SJCRH30 (cell line): ENCODE measurements at regions not wholly inside any gene's neighbourhood (a gene's known extent, or its start where the extent isn't known, plus 50 kb on each side); places are given as distances from the start of the nearest gene placed in this dataset.

Experiments used
- DNase-seq, 2 experiments: peaks; one replicate each; pipeline ENCODE4 v3.0.0-alpha.2; 2015 to 2020
- H3K27ac ChIP-seq: fragments of 250-450 bp; sonication (Bioruptor Pico); 2 replicates; pipeline ENCODE4 v1.5.1; 2020; ENCODE audit warnings: mild to moderate bottlenecking, moderate library complexity
- H3K27me3 ChIP-seq: fragments of 250-450 bp; sonication (Bioruptor Pico); 2 replicates; pipeline ENCODE4 v1.5.1; 2020; ENCODE audit warnings: mild to moderate bottlenecking, moderate library complexity
- H3K36me3 ChIP-seq: fragments of 250-450 bp; sonication (Bioruptor Pico); 2 replicates; pipeline ENCODE4 v1.5.1; 2020; ENCODE audit warnings: mild to moderate bottlenecking, moderate library complexity
- H3K4me1 ChIP-seq: fragments of 250-450 bp; sonication (Bioruptor Pico); 2 replicates; pipeline ENCODE4 v1.5.1; 2020; ENCODE audit warnings: mild to moderate bottlenecking, moderate library complexity
- H3K4me3 ChIP-seq: fragments of 250-450 bp; sonication (Bioruptor Pico); 2 replicates; pipeline ENCODE4 v1.5.1; 2020; ENCODE audit warnings: mild to moderate bottlenecking, moderate library complexity
- H3K9me3 ChIP-seq: fragments of 250-450 bp; sonication (Bioruptor Pico); replicated peaks from 2 replicates; pipeline ENCODE4 v1.5.1; 2020; ENCODE audit warnings: mild to moderate bottlenecking, moderate library complexity

- Histone ChIP-seq H3K9me3 (no peaks in the 10 kb centered on the region; the same call in 1 of the 2 replicates), H3K27me3 (peaks cover 3% of the 10 kb centered on the region; the same call in 1 of the 2 replicates), H3K27ac (no peak overlapping the region), H3K4me1 (no peaks in the 10 kb centered on the region), H3K36me3 (no peaks in the 10 kb centered on the region), H3K4me3 (no peak overlapping the region)
- DNase-seq: no peak
Observed at GRCh38 chr7:26022982-26023381, 129.0 kb upstream of the NFE2L3 start.

GRCh38 chr7:26029911-26030310 lies 122.1 kb upstream of the NFE2L3 start:
- Histone ChIP-seq H3K27me3 (peaks cover 14% of the 10 kb centered on the region; the same call in 1 of the 2 replicates), H3K27ac (no peak overlapping the region), H3K4me1 (no peaks in the 10 kb centered on the region), H3K9me3 (no peaks in the 10 kb centered on the region), H3K36me3 (no peaks in the 10 kb centered on the region), H3K4me3 (no peak overlapping the region)
- no peak for DNase-seq

- Histone ChIP-seq H3K27me3 (peaks cover 21% of the 10 kb centered on the region), H3K36me3 (no peaks in the 10 kb centered on the region), H3K4me1 (no peaks in the 10 kb centered on the region), H3K4me3 (no peak overlapping the region), H3K9me3 (no peaks in the 10 kb centered on the region), H3K27ac (no peak overlapping the region)
- DNase-seq: no peak
Observed at GRCh38 chr7:26034391-26034790, 117.6 kb upstream of the NFE2L3 start.

- Histone ChIP-seq H3K9me3 (no peaks in the 10 kb centered on the region), H3K4me3 (no peak overlapping the region), H3K27ac (no peak overlapping the region), H3K4me1 (no peaks in the 10 kb centered on the region), H3K27me3 (peaks cover 13% of the 10 kb centered on the region), H3K36me3 (no peaks in the 10 kb centered on the region)
- DNase-seq: no peak
Observed at GRCh38 chr7:26035552-26035951, 116.4 kb upstream of the NFE2L3 start.

- Histone ChIP-seq H3K36me3 (no peaks in the 10 kb centered on the region), H3K27me3 (peaks cover 8% of the 10 kb centered on the region), H3K4me3 (no peak overlapping the region), H3K9me3 (no peaks in the 10 kb centered on the region), H3K4me1 (no peaks in the 10 kb centered on the region), H3K27ac (no peak overlapping the region)
- DNase-seq: no peak
Observed at GRCh38 chr7:26036092-26036491, 115.9 kb upstream of the NFE2L3 start.

- no peaks in the 10 kb centered on the region for H3K36me3 ChIP-seq
- DNase-seq: no peak
- H3K4me1 ChIP-seq: no peaks in the 10 kb centered on the region
- H3K27ac ChIP-seq: no peak overlapping the region
- H3K4me3 ChIP-seq: no peak overlapping the region
- H3K27me3 ChIP-seq: peaks cover 13% of the 10 kb centered on the region
- no peaks in the 10 kb centered on the region for H3K9me3 ChIP-seq
Observed at GRCh38 chr7:26038201-26038990, 113.6 kb upstream of the NFE2L3 start.

GRCh38 chr7:26040085-26040484 lies 111.9 kb upstream of the NFE2L3 start:
- Histone ChIP-seq H3K27me3 (peaks cover 13% of the 10 kb centered on the region), H3K9me3 (no peaks in the 10 kb centered on the region), H3K27ac (no peak overlapping the region), H3K4me1 (no peaks in the 10 kb centered on the region), H3K36me3 (no peaks in the 10 kb centered on the region), H3K4me3 (no peak overlapping the region)
- DNase-seq: no peak

GRCh38 chr7:26042237-26042636 lies 109.8 kb upstream of the NFE2L3 start:
- H3K27ac ChIP-seq: no peak overlapping the region
- H3K9me3 ChIP-seq: no peaks in the 10 kb centered on the region
- peaks cover 13% of the 10 kb centered on the region for H3K27me3 ChIP-seq
- H3K36me3 ChIP-seq: no peaks in the 10 kb centered on the region
- no peaks in the 10 kb centered on the region for H3K4me1 ChIP-seq
- no peak overlapping the region for H3K4me3 ChIP-seq
- no peak for DNase-seq

- Histone ChIP-seq H3K36me3 (no peaks in the 10 kb centered on the region), H3K27me3 (peaks cover 6% of the 10 kb centered on the region; the same call in 1 of the 2 replicates), H3K4me3 (no peak overlapping the region), H3K4me1 (no peaks in the 10 kb centered on the region), H3K9me3 (no peaks in the 10 kb centered on the region), H3K27ac (no peak overlapping the region)
- DNase-seq: no peak
Observed at GRCh38 chr7:26043801-26044200, 108.2 kb upstream of the NFE2L3 start.

- Histone ChIP-seq H3K27ac (no peak overlapping the region), H3K9me3 (no peaks in the 10 kb centered on the region), H3K36me3 (no peaks in the 10 kb centered on the region), H3K4me3 (no peak overlapping the region), H3K4me1 (no peaks in the 10 kb centered on the region), H3K27me3 (peaks cover 5% of the 10 kb centered on the region; the same call in 1 of the 2 replicates)
- no peak for DNase-seq
Observed at GRCh38 chr7:26044320-26044719, 107.7 kb upstream of the NFE2L3 start.

GRCh38 chr7:26046150-26046549 lies 105.8 kb upstream of the NFE2L3 start:
- H3K27me3 ChIP-seq: peaks cover 5% of the 10 kb centered on the region; the same call in 1 of the 2 replicates
- no peaks in the 10 kb centered on the region for H3K36me3 ChIP-seq
- H3K9me3 ChIP-seq: no peaks in the 10 kb centered on the region
- no peak for DNase-seq
- H3K27ac ChIP-seq: no peak overlapping the region
- no peaks in the 10 kb centered on the region for H3K4me1 ChIP-seq
- no peak overlapping the region for H3K4me3 ChIP-seq

GRCh38 chr7:26046878-26047277 lies 105.1 kb upstream of the NFE2L3 start:
- Histone ChIP-seq H3K36me3 (no peaks in the 10 kb centered on the region), H3K9me3 (no peaks in the 10 kb centered on the region), H3K27ac (no peak overlapping the region), H3K4me3 (no peak overlapping the region), H3K27me3 (peaks cover 5% of the 10 kb centered on the region; the same call in 1 of the 2 replicates), H3K4me1 (no peaks in the 10 kb centered on the region)
- DNase-seq: no peak

GRCh38 chr7:26048663-26049062 lies 103.3 kb upstream of the NFE2L3 start:
- Histone ChIP-seq H3K27ac (no peak overlapping the region), H3K36me3 (no peaks in the 10 kb centered on the region), H3K4me1 (no peaks in the 10 kb centered on the region), H3K9me3 (no peaks in the 10 kb centered on the region), H3K27me3 (no peaks in the 10 kb centered on the region), H3K4me3 (no peak overlapping the region)
- DNase-seq: no peak

- DNase-seq: no peak
- H3K36me3 ChIP-seq: no peaks in the 10 kb centered on the region
Observed at GRCh38 chr7:26049081-26049480, 102.9 kb upstream of the NFE2L3 start.

GRCh38 chr7:26051021-26051420 lies 101.0 kb upstream of the NFE2L3 start:
- no peaks in the 10 kb centered on the region for H3K36me3 ChIP-seq
- DNase-seq: no peak
- H3K4me1 ChIP-seq: no peaks in the 10 kb centered on the region
- H3K27me3 ChIP-seq: no peaks in the 10 kb centered on the region; the same call in 1 of the 2 replicates
- H3K4me3 ChIP-seq: no peak overlapping the region
- H3K27ac ChIP-seq: no peak overlapping the region
- H3K9me3 ChIP-seq: no peaks in the 10 kb centered on the region

More at GRCh38 chr7:26049081-26049480, 102.9 kb upstream of the NFE2L3 start:
- H3K4me1 ChIP-seq: no peaks in the 10 kb centered on the region
- no peaks in the 10 kb centered on the region for H3K9me3 ChIP-seq
- no peaks in the 10 kb centered on the region for H3K27me3 ChIP-seq
- H3K4me3 ChIP-seq: no peak overlapping the region
- no peak overlapping the region for H3K27ac ChIP-seq

- no peaks in the 10 kb centered on the region for H3K36me3 ChIP-seq
- H3K27me3 ChIP-seq: peaks cover under 1% of the 10 kb centered on the region; the same call in 1 of the 2 replicates
- H3K9me3 ChIP-seq: no peaks in the 10 kb centered on the region
- DNase-seq: no peak
- no peak overlapping the region for H3K27ac ChIP-seq
- H3K4me1 ChIP-seq: no peaks in the 10 kb centered on the region
- H3K4me3 ChIP-seq: no peak overlapping the region
Observed at GRCh38 chr7:26052706-26053105, 99.3 kb upstream of the NFE2L3 start.
